ENCODE measurements at regions not wholly inside any gene's neighbourhood (a gene's known extent, or its start where the extent isn't known, plus 50 kb on each side); places are given as distances from the start of the nearest gene placed in this dataset.

DNA sequence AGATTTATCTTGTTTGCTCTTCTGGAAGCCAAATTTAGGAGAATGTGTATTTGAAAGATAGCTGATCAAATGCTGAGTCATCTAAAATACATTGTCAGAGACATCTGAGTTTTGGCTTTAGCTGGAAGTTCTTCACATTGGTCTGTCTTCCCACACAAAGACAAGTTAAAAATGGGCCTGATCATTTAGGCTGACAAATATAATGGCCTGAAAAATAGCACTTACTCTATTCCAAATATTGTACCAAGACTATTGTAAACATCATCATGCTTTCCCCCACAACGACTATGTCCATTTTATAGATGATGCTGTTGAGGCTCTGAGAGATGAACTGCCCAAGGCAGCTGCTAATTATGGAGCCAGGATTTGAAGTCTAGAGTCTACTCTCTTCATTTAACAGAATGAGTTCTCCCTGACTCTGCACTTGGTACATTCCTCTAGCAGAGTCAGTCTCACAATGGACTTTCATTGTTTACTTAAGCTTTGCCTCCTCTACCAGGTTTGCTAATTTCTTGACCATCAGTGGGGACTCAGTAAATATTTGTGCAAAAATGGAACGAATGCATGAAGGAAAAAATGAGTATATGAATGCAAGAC lies 619.4 kb upstream of the KLF4 start:
- TF ChIP-seq, protein P1, sequence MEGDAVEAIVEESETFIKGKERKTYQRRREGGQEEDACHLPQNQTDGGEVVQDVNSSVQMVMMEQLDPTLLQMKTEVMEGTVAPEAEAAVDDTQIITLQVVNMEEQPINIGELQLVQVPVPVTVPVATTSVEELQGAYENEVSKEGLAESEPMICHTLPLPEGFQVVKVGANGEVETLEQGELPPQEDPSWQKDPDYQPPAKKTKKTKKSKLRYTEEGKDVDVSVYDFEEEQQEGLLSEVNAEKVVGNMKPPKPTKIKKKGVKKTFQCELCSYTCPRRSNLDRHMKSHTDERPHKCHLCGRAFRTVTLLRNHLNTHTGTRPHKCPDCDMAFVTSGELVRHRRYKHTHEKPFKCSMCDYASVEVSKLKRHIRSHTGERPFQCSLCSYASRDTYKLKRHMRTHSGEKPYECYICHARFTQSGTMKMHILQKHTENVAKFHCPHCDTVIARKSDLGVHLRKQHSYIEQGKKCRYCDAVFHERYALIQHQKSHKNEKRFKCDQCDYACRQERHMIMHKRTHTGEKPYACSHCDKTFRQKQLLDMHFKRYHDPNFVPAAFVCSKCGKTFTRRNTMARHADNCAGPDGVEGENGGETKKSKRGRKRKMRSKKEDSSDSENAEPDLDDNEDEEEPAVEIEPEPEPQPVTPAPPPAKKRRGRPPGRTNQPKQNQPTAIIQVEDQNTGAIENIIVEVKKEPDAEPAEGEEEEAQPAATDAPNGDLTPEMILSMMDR (IDR thresholded peaks at IDR 0.05; ENCODE audit: low read depth, low read length, poor library complexity, severe bottlenecking) = no peak
- no peak for TF ChIP-seq EZH2phosphoT487 (IDR thresholded peaks at IDR 0.05; ENCODE audit: borderline replicate concordance, low read length)
